ENCODE measurements at regions not wholly inside any gene's neighbourhood (a gene's known extent, or its start where the extent isn't known, plus 50 kb on each side); places are given as distances from the start of the nearest gene placed in this dataset.

GRCh38 chr3:118765636-118766305, 268.9 kb downstream of the IGSF11 start:
- Mint-ChIP-seq H3K4me3 (no peak overlapping the region), H3K9me3 (no peaks in the 10 kb centered on the region), H3K27ac (no peak overlapping the region), H3K36me3 (ENCODE audit: low read depth) (no peaks in the 10 kb centered on the region), H3K27me3 (ENCODE audit: insufficient read depth, low read depth, poor library complexity) (peaks cover 2% of the 10 kb centered on the region), H3K4me1 (peaks cover 25% of the 10 kb centered on the region)
- no peaks in the 10 kb centered on the region for H3K36me3 ChIP-seq (ENCODE audit: insufficient read depth)
- no peak overlapping the region for H3K27ac ChIP-seq (ENCODE audit: low read depth)
- peaks cover 1% of the 10 kb centered on the region; the same call in 1 of the 2 replicates for H3K9me2 ChIP-seq (ENCODE audit: insufficient read depth)
- H2AFZ ChIP-seq, result no peak overlapping the region
- no peaks in the 10 kb centered on the region for H3K27me3 ChIP-seq (ENCODE audit: insufficient read depth)
- no peak for DNase-seq (ENCODE audit: low spot score)
- H3F3A ChIP-seq (replicated peaks; ENCODE audit: low read depth), result 0 out of 2 replicates have a peak, but pooled peaks cover 6% of the 10 kb centered on the region
- no peak overlapping the region for H3K4me3 ChIP-seq
- no peaks in the 10 kb centered on the region for H4K20me1 ChIP-seq (replicated peaks; ENCODE audit: insufficient read depth)
- TF ChIP-seq JUNB (IDR thresholded peaks at IDR 0.05; ENCODE audit: unreplicated experiment) (no peak), CTCF (conservative IDR thresholded peaks at IDR 0.05; ENCODE audit: low read depth in 2 of 2) (no peak), ETS1 (IDR thresholded peaks at IDR 0.05) (no peak), NANOG (IDR thresholded peaks at IDR 0.05; ENCODE audit: borderline replicate concordance) (no peak), ZNF114 (CRISPR knock-in tag; IDR thresholded peaks at IDR 0.05) (no peak), POLR2AphosphoS5 (IDR thresholded peaks at IDR 0.05; ENCODE audit: low read depth) (no peak), REST (IDR thresholded peaks at IDR 0.05; ENCODE audit: unreplicated experiment) (no peak), STAT1 (IDR thresholded peaks at IDR 0.05; ENCODE audit: unreplicated experiment) (no peak), ZNF462 (CRISPR knock-in tag; IDR thresholded peaks at IDR 0.05) (no peak), EZH2phosphoT487 (IDR thresholded peaks at IDR 0.05; ENCODE audit: unreplicated experiment) (no peak), EZH2 (IDR thresholded peaks at IDR 0.05; ENCODE audit: low read depth, unreplicated experiment) (no peak), CREB1 (CRISPR knock-in tag; IDR thresholded peaks at IDR 0.05; ENCODE audit: low read depth) (no peak)
- no peak overlapping the region for H3K4me2 ChIP-seq
- ATAC-seq, result no peak
- H3K4me1 ChIP-seq (ENCODE audit: insufficient read depth), result peaks cover 30% of the 10 kb centered on the region
- no peaks in the 10 kb centered on the region for H3K79me2 ChIP-seq (replicated peaks; ENCODE audit: insufficient read depth)

Data from GM23338 (cell line).